ENCODE measurements at regions not wholly inside any gene's neighbourhood (a gene's known extent, or its start where the extent isn't known, plus 50 kb on each side); places are given as distances from the start of the nearest gene placed in this dataset.

DNA sequence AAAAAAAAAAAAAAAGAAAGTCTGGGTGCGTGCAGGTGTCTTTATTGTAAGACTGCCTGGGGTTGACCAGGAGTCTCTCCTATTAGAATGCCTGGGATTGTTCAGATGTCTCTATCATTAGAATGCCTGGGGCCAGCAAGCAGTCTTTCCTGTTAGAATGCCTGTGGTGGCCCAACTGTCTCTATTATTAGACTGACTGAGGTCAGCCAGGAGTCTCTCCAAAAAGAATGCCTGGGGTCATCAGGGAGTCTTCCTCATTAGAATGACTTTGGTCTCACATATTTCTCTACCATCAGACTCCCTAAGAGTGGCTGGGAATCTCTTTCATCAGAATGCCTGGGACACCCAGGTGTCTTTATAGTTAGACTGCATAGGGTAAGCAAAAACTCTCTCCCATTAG lies 1577.5 kb downstream of the UQCRFS1 start:
- TF ChIP-seq CTCF (IDR thresholded peaks at IDR 0.05) (no peak), POLR2A (IDR thresholded peaks at IDR 0.05) (no peak)

All from vagina (tissue), 2 donors.